OCI-LY3 (cell line): ENCODE measurements at regions not wholly inside any gene's neighbourhood (a gene's known extent, or its start where the extent isn't known, plus 50 kb on each side); places are given as distances from the start of the nearest gene placed in this dataset.

Experiments
- H2AFZ ChIP-seq: fragments of 200-600, 300-600 bp; shearing (Covaris generic); 2 replicates; pipeline ENCODE4 v1.6.0; 2014; ENCODE audit warnings: antibody characterized with exemption, low read depth, low read length
- H3K27ac ChIP-seq: fragments of 200-600, 300-600 bp; sonication (generic); 2 replicates; pipeline ENCODE4 v1.5.1; 2014; ENCODE audit warnings: mild to moderate bottlenecking, low read length, moderate library complexity, mixed read lengths
- H3K27me3 ChIP-seq: fragments of 200-600, 300-600 bp; sonication (generic); 2 replicates; pipeline ENCODE4 v1.6.1; 2014; ENCODE audit warnings: low read depth, low read length, mixed read lengths
- H3K36me3 ChIP-seq: fragments of 200-600, 300-600 bp; sonication (generic); replicated peaks from 2 replicates; pipeline ENCODE3; 2014; ENCODE audit warnings: low read depth, low read length, mixed read lengths
- H3K4me1 ChIP-seq: fragments of 300-600, 200-600 bp; sonication (generic); 2 replicates; pipeline ENCODE4 v1.6.1; 2014; ENCODE audit warnings: low read length, mixed read lengths
- H3K4me2 ChIP-seq: fragments of 200-600, 300-600 bp; sonication (generic); 2 replicates; pipeline ENCODE4 v1.6.1; 2014; ENCODE audit warnings: low read length, mixed read lengths
- H3K4me3 ChIP-seq: fragments of 300-600, 200-600 bp; sonication (generic); 2 replicates; pipeline ENCODE4 v1.5.1; 2014; ENCODE audit warnings: antibody characterized with exemption, mild to moderate bottlenecking, low read length, moderate library complexity
- H3K79me2 ChIP-seq: fragments of 300-600, 200-600 bp; shearing (Covaris generic); 2 replicates; pipeline ENCODE4 v1.6.1; 2014; ENCODE audit warnings: mild to moderate bottlenecking, low read length, mixed read lengths
- H3K9ac ChIP-seq: fragments of 300-600, 200-600 bp; shearing (Covaris generic); 2 replicates; pipeline ENCODE4 v1.6.0; 2014; ENCODE audit warnings: mild to moderate bottlenecking, low read length, moderate library complexity
- H3K9me3 ChIP-seq: fragments of 200-600, 300-600 bp; shearing (Covaris generic); 2 replicates; pipeline ENCODE4 v1.6.1; 2014; ENCODE audit warnings: low read length, mixed read lengths; ENCODE audit not compliant: insufficient read depth
- H4K20me1 ChIP-seq: fragments of 200-600, 300-600 bp; sonication (generic); 2 replicates; pipeline ENCODE4 v1.6.1; 2016; ENCODE audit warnings: low read length, mixed read lengths; ENCODE audit not compliant: insufficient read depth
- CTCF ChIP-seq: fragments of 200-600, 300-600 bp; sonication (generic); IDR thresholded peaks from 2 replicates; pipeline ENCODE4 v1.5.1; 2014; ENCODE audit warnings: antibody characterized with exemption, low read length, low read depth
- EZH2phosphoT487 ChIP-seq: fragments of 200-600 bp; shearing (Covaris generic); IDR thresholded peaks from 2 replicates; pipeline ENCODE4 v1.6.1; 2018; ENCODE audit warnings: antibody characterized with exemption, mixed run types, low read depth

- H3K27ac ChIP-seq: no peak overlapping the region
- TF ChIP-seq CTCF (no peak), EZH2phosphoT487 (no peak)
- no peaks in the 10 kb centered on the region for H3K36me3 ChIP-seq
- no peaks in the 10 kb centered on the region for H3K9me3 ChIP-seq
- H3K4me3 ChIP-seq: no peak overlapping the region
- H3K27me3 ChIP-seq: no peaks in the 10 kb centered on the region
- H3K79me2 ChIP-seq: no peaks in the 10 kb centered on the region
- no peak overlapping the region for H3K9ac ChIP-seq
- no peak overlapping the region for H2AFZ ChIP-seq
- H3K4me1 ChIP-seq: no peaks in the 10 kb centered on the region
- H3K4me2 ChIP-seq: no peak overlapping the region
- no peaks in the 10 kb centered on the region for H4K20me1 ChIP-seq
Observed at GRCh38 chr2:219968685-219969345, 341.4 kb downstream of the SLC4A3 start.

DNA sequence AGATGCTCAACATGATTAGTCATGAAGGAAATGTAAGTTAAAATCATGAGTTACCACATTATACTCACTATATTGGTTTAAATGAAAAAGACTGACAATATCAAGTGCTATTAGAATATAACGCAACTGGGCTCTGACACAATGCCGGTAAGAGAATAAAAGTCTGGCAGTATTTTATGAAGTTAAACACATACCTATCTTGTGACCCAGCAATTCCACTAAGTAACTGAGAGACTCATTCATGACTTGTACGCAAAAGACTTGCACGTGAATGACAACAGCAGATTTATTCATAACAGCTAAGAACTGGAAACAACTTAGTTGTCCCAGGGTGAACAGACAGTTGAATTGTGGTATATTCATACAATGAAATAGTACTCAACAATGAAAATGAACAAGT is 342.1 kb downstream of the SLC4A3 start:
- Histone ChIP-seq H3K27ac (no peak overlapping the region), H3K4me2 (no peak overlapping the region), H3K79me2 (no peaks in the 10 kb centered on the region), H3K4me1 (no peaks in the 10 kb centered on the region), H4K20me1 (no peaks in the 10 kb centered on the region), H2AFZ (no peak overlapping the region), H3K9me3 (no peaks in the 10 kb centered on the region), H3K9ac (no peak overlapping the region), H3K36me3 (no peaks in the 10 kb centered on the region), H3K27me3 (no peaks in the 10 kb centered on the region), H3K4me3 (no peak overlapping the region)
- TF ChIP-seq CTCF (no peak), EZH2phosphoT487 (no peak)

DNA sequence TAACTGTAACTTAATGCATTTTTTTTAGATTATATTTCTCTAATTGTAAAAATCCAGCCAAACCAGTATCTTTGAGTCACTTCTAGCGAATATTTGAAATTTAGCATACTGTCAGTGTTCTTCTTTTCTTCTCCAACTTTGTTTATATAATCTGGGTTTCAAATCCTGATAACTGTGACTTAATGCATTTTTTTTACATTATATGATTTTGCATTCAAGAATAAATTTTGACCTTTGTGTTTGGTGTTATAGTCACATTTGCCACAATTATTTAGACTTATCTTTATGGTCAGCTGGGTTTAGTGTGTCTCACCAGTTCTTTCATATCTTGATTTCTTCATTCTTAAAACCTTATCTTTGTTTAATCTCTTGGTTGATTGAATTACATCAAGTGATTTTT is 345.7 kb downstream of the SLC4A3 start:
- H2AFZ ChIP-seq: no peak overlapping the region
- no peaks in the 10 kb centered on the region for H3K9me3 ChIP-seq
- H3K79me2 ChIP-seq: no peaks in the 10 kb centered on the region
- H3K27ac ChIP-seq: no peak overlapping the region
- H4K20me1 ChIP-seq: no peaks in the 10 kb centered on the region
- H3K4me2 ChIP-seq: no peak overlapping the region
- TF ChIP-seq CTCF (no peak), EZH2phosphoT487 (no peak)
- no peak overlapping the region for H3K4me3 ChIP-seq
- no peaks in the 10 kb centered on the region for H3K36me3 ChIP-seq
- no peaks in the 10 kb centered on the region for H3K4me1 ChIP-seq
- no peak overlapping the region for H3K9ac ChIP-seq
- H3K27me3 ChIP-seq: no peaks in the 10 kb centered on the region

DNA sequence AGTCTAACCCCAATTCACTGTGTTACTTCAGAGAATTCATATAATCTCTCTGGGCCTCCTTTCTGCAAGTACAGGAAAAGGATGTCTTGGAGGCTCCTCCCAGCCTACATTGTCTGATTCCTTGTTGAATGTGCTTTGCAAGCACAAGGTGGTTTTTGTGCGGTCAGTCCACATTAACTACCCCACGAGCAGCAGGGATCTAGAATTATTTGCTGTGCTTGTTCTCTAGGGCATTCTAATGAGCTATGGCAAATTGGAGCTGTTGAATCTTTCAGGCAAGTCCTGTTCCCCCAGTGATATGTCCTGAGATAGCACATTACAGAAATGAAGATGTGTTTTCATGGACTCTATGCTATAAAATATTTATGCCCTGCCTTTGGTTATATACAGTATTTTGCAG is 349.4 kb downstream of the SLC4A3 start:
- no peak overlapping the region for H3K4me2 ChIP-seq
- H3K9me3 ChIP-seq: no peaks in the 10 kb centered on the region
- H4K20me1 ChIP-seq: no peaks in the 10 kb centered on the region
- no peak overlapping the region for H3K4me3 ChIP-seq
- no peaks in the 10 kb centered on the region for H3K79me2 ChIP-seq
- no peak overlapping the region for H2AFZ ChIP-seq
- no peaks in the 10 kb centered on the region for H3K36me3 ChIP-seq
- H3K4me1 ChIP-seq: no peaks in the 10 kb centered on the region
- no peak overlapping the region for H3K9ac ChIP-seq
- H3K27ac ChIP-seq: no peak overlapping the region
- H3K27me3 ChIP-seq: no peaks in the 10 kb centered on the region
- no peak for TF ChIP-seq EZH2phosphoT487
